ENCODE measurements at regions not wholly inside any gene's neighbourhood (a gene's known extent, or its start where the extent isn't known, plus 50 kb on each side); places are given as distances from the start of the nearest gene placed in this dataset.

GRCh38 chr4:173448608-173449379, 49.9 kb upstream of the SCRG1 start:
- no peak for DNase-seq (ENCODE audit: low spot score)
- Histone ChIP-seq H3K4me1 (ENCODE audit: control insufficient read depth in 2 of 2, insufficient read depth in 1 of 2, low read depth in 1 of 2, low read length in 2 of 2) (peaks cover 0 to 1% of the 10 kb centered on the region in 2 donors), H3K9ac (ENCODE audit: low read depth, low read length, poor library complexity) (no peak overlapping the region), H3K23ac (ENCODE audit: low read depth, low read length, poor library complexity) (no peak overlapping the region), H3K4me2 (ENCODE audit: insufficient read depth, low read length, poor library complexity, severe bottlenecking) (no peak overlapping the region), H2AK5ac (ENCODE audit: low read depth, low read length) (no peak overlapping the region), H2BK5ac (ENCODE audit: low read length) (no peak overlapping the region), H3K36me3 (replicated peaks in 1 of 2; ENCODE audit: control insufficient read depth in 2 of 2, insufficient read depth in 2 of 2, low read length in 2 of 2) (no peaks in the 10 kb centered on the region), H2BK12ac (ENCODE audit: low read length) (no peak overlapping the region), H4K91ac (ENCODE audit: low read depth, low read length, poor library complexity) (no peak overlapping the region), H3K4ac (ENCODE audit: low read length) (no peak overlapping the region), H3K27me3 (ENCODE audit: control insufficient read depth in 3 of 3, insufficient read depth in 3 of 3, low read depth in 1 of 3, low read length in 3 of 3) (no peaks in the 10 kb centered on the region), H2BK15ac (ENCODE audit: low read length) (no peak overlapping the region), H3K27ac (replicated peaks; ENCODE audit: low read length) (no peak overlapping the region), H3K18ac (ENCODE audit: low read length) (no peak overlapping the region), H2AFZ (ENCODE audit: low read length) (no peak overlapping the region), H4K8ac (ENCODE audit: low read depth, low read length) (no peak overlapping the region), H2BK120ac (ENCODE audit: low read depth, low read length) (no peak overlapping the region), H3K9me3 (replicated peaks in 1 of 2; ENCODE audit: control insufficient read depth in 2 of 2, insufficient read depth in 1 of 2, low read depth in 1 of 2, low read length in 2 of 2) (no peaks in the 10 kb centered on the region), H3K4me3 (ENCODE audit: low read length in 2 of 2) (no peak overlapping the region), H3K14ac (ENCODE audit: low read length) (no peak overlapping the region), H3K79me1 (ENCODE audit: low read depth, low read length) (no peaks in the 10 kb centered on the region)
- no CpG with 5 or more reads among the region's 4 CpGs for WGBS, 2 donors (ENCODE audit: extremely low coverage in 2 of 2, insufficient read length in 2 of 2, insufficient replicate concordance in 1 of 2)

Measured in neuronal stem cell (in vitro differentiated cells).